Erythroblast (primary cell): ENCODE measurements at regions not wholly inside any gene's neighbourhood (a gene's known extent, or its start where the extent isn't known, plus 50 kb on each side); places are given as distances from the start of the nearest gene placed in this dataset.

ENCODE experiments used
- DNase-seq, 2 experiments: peaks; one replicate each; lab custom pipeline; 2025; lab: John Stamatoyannopoulos, UW
- GATA1 ChIP-seq: IDR thresholded peaks from 2 replicates; pipeline ENCODE4 v1.6.1; 2011; ENCODE audit warnings: low read depth, mild to moderate bottlenecking, control low read depth, low read length, moderate library complexity
- POLR2A ChIP-seq: IDR thresholded peaks from 2 replicates; pipeline ENCODE4 v1.6.1; 2011; ENCODE audit warnings: mild to moderate bottlenecking, low read length

GRCh38 chr2:235295831-235296230, 198.0 kb upstream of the AGAP1 start:
- TF ChIP-seq GATA1 (no peak), POLR2A (no peak)
- no peak for DNase-seq

GRCh38 chr2:235300368-235301201, 193.3 kb upstream of the AGAP1 start:
- TF ChIP-seq POLR2A: no peak
- no peak for DNase-seq

GRCh38 chr2:235301202-235302076, 192.4 kb upstream of the AGAP1 start:
- no peak for TF ChIP-seq POLR2A
- no peak for TF ChIP-seq GATA1
- DNase-seq: no peak

- TF ChIP-seq POLR2A: no peak
- no peak for TF ChIP-seq GATA1
These were observed 191.6 kb upstream of the AGAP1 start for GRCh38 chr2:235302263-235302662.

GRCh38 chr2:235303499-235304291, 190.1 kb upstream of the AGAP1 start:
- no peak for DNase-seq
- TF ChIP-seq POLR2A: no peak
- no peak for TF ChIP-seq GATA1

More at GRCh38 chr2:235302263-235302662, 191.6 kb upstream of the AGAP1 start:
- no peak for DNase-seq

GRCh38 chr2:235305678-235306077, 188.2 kb upstream of the AGAP1 start:
- no peak for TF ChIP-seq GATA1
- TF ChIP-seq POLR2A: no peak
- DNase-seq: no peak

- DNase-seq: no peak
- no peak for TF ChIP-seq GATA1
- TF ChIP-seq POLR2A: no peak
These were observed 182.8 kb upstream of the AGAP1 start for GRCh38 chr2:235311044-235311443.

- no peak for DNase-seq
- no peak for TF ChIP-seq GATA1
- no peak for TF ChIP-seq POLR2A
These were observed 181.3 kb upstream of the AGAP1 start for GRCh38 chr2:235312571-235312970.

- DNase-seq: no peak
- no peak for TF ChIP-seq GATA1
- TF ChIP-seq POLR2A: no peak
These were observed 179.4 kb upstream of the AGAP1 start for GRCh38 chr2:235314371-235314930.

- DNase-seq: no peak
These were observed 174.7 kb upstream of the AGAP1 start for GRCh38 chr2:235319095-235319494.

GRCh38 chr2:235320326-235320725, 173.5 kb upstream of the AGAP1 start:
- TF ChIP-seq POLR2A: no peak
- no peak for DNase-seq

More at GRCh38 chr2:235319095-235319494, 174.7 kb upstream of the AGAP1 start:
- TF ChIP-seq GATA1 (no peak), POLR2A (no peak)

- no peak for TF ChIP-seq POLR2A
- TF ChIP-seq GATA1: no peak
These were observed 169.5 kb upstream of the AGAP1 start for GRCh38 chr2:235324324-235324723.

GRCh38 chr2:235325151-235325550, 168.7 kb upstream of the AGAP1 start:
- DNase-seq: no peak
- no peak for TF ChIP-seq POLR2A
- no peak for TF ChIP-seq GATA1

More at GRCh38 chr2:235324324-235324723, 169.5 kb upstream of the AGAP1 start:
- DNase-seq: no peak

- no peak for DNase-seq
- no peak for TF ChIP-seq POLR2A
- no peak for TF ChIP-seq GATA1
These were observed 164.9 kb upstream of the AGAP1 start for GRCh38 chr2:235328991-235329390.
